OCI-LY1 (cell line): ENCODE measurements at regions not wholly inside any gene's neighbourhood (a gene's known extent, or its start where the extent isn't known, plus 50 kb on each side); places are given as distances from the start of the nearest gene placed in this dataset.

Experiments used
- H2AFZ ChIP-seq: fragments of 200-600 bp; sonication (generic), shearing (Covaris generic); 2 replicates; pipeline ENCODE4 v1.6.0; 2014; ENCODE audit warnings: antibody characterized with exemption, mild to moderate bottlenecking, low read length
- H3F3A ChIP-seq: fragments of 200-600 bp; sonication (generic), shearing (Covaris generic); 2 replicates; pipeline ENCODE4 v1.6.0; 2014; ENCODE audit warnings: mild to moderate bottlenecking, antibody characterized with exemption, low read length, moderate library complexity; ENCODE audit not compliant: insufficient read depth
- H3K27ac ChIP-seq: fragments of 200-600 bp; sonication (generic); 2 replicates; pipeline ENCODE4 v1.5.1; 2014; ENCODE audit warnings: low read length, mixed run types, mild to moderate bottlenecking, low read depth; ENCODE audit not compliant: poor library complexity, severe bottlenecking
- H3K27me3 ChIP-seq: fragments of 200-600 bp; sonication (generic); 2 replicates; pipeline ENCODE4 v1.6.0; 2014; ENCODE audit warnings: antibody characterized with exemption, mild to moderate bottlenecking, low read length, moderate library complexity; ENCODE audit not compliant: insufficient read depth
- H3K36me3 ChIP-seq: fragments of 200-600 bp; sonication (generic); 2 replicates; pipeline ENCODE4 v1.6.1; 2014; ENCODE audit warnings: mild to moderate bottlenecking, antibody characterized with exemption, low read length, moderate library complexity, mixed read lengths; ENCODE audit not compliant: insufficient read depth
- H3K4me1 ChIP-seq: fragments of 200-600 bp; sonication (generic); 2 replicates; pipeline ENCODE4 v1.5.1; 2014; ENCODE audit warnings: mild to moderate bottlenecking, low read length, moderate library complexity; ENCODE audit not compliant: insufficient read depth, severe bottlenecking
- H3K4me2 ChIP-seq: fragments of 200-600 bp; sonication (generic), shearing (Covaris generic); 2 replicates; pipeline ENCODE4 v1.6.1; 2014; ENCODE audit warnings: low read length
- H3K4me3 ChIP-seq: fragments of 200-600 bp; sonication (generic); 2 replicates; pipeline ENCODE4 v1.5.1; 2014; ENCODE audit warnings: low read length, low read depth, mild to moderate bottlenecking, mixed read lengths; ENCODE audit not compliant: poor library complexity, severe bottlenecking
- H3K79me2 ChIP-seq: fragments of 200-600 bp; shearing (Covaris generic); 2 replicates; pipeline ENCODE4 v1.6.1; 2016; ENCODE audit warnings: mixed run types, low read length, mixed read lengths; ENCODE audit not compliant: insufficient read depth
- H3K9ac ChIP-seq: fragments of 200-600 bp; sonication (generic), shearing (Covaris generic); 2 replicates; pipeline ENCODE4 v1.6.1; 2014; ENCODE audit warnings: mild to moderate bottlenecking, low read length, mixed read lengths
- H3K9me2 ChIP-seq: fragments of 200-600 bp; sonication (generic), shearing (Covaris generic); 2 replicates; pipeline ENCODE4 v1.6.1; 2014; ENCODE audit warnings: low read depth, mild to moderate bottlenecking, low read length, mixed read lengths
- H3K9me3 ChIP-seq: fragments of 200-600 bp; shearing (Covaris generic); 2 replicates; pipeline ENCODE4 v1.6.1; 2014; ENCODE audit warnings: low read length, mixed read lengths
- H4K20me1 ChIP-seq: fragments of 200-600 bp; sonication (generic), shearing (Covaris generic); 2 replicates; pipeline ENCODE4 v1.6.0; 2016; ENCODE audit warnings: mild to moderate bottlenecking, low read length; ENCODE audit not compliant: insufficient read depth
- CTCF ChIP-seq: fragments of 200-600 bp; sonication (generic), shearing (Covaris generic); IDR thresholded peaks from 2 replicates; pipeline ENCODE4 v1.5.1; 2017; ENCODE audit warnings: mild to moderate bottlenecking, antibody characterized with exemption, low read length, moderate library complexity, mixed read lengths
- EZH2 ChIP-seq: fragments of 200-600 bp; sonication (generic), shearing (Covaris generic); IDR thresholded peaks from 2 replicates; pipeline ENCODE4 v1.8.0; 2017; ENCODE audit warnings: borderline replicate concordance, mixed run types, mild to moderate bottlenecking, antibody characterized with exemption, low read length, moderate library complexity, mixed read lengths

GRCh38 chr12:130104571-130105106, 57.6 kb upstream of the FZD10 start:
- H3K27me3 ChIP-seq, result no peaks in the 10 kb centered on the region; the same call in 1 of the 2 replicates
- no peak overlapping the region for H2AFZ ChIP-seq

GRCh38 chr12:130109062-130109945, 53.0 kb upstream of the FZD10 start:
- Histone ChIP-seq H3K79me2 (no peaks in the 10 kb centered on the region), H3K9me3 (no peaks in the 10 kb centered on the region), H3K4me3 (no peak overlapping the region)

More at GRCh38 chr12:130104571-130105106, 57.6 kb upstream of the FZD10 start:
- Histone ChIP-seq H3K9me2 (no peaks in the 10 kb centered on the region), H4K20me1 (no peaks in the 10 kb centered on the region), H3K4me1 (no peaks in the 10 kb centered on the region), H3K4me2 (no peak overlapping the region), H3K4me3 (no peak overlapping the region), H3K79me2 (no peaks in the 10 kb centered on the region), H3K9me3 (no peaks in the 10 kb centered on the region), H3F3A (no peaks in the 10 kb centered on the region), H3K27ac (no peak overlapping the region), H3K36me3 (no peaks in the 10 kb centered on the region), H3K9ac (no peak overlapping the region)
- TF ChIP-seq CTCF, result no peak
- TF ChIP-seq EZH2, result no peak

GRCh38 chr12:130110914-130111313, 51.4 kb upstream of the FZD10 start:
- H3K27ac ChIP-seq, result no peak overlapping the region
- no peaks in the 10 kb centered on the region for H3K36me3 ChIP-seq
- no peak overlapping the region for H3K9ac ChIP-seq
- H3K4me2 ChIP-seq, result no peak overlapping the region
- no peak overlapping the region for H2AFZ ChIP-seq
- H3K4me1 ChIP-seq, result no peaks in the 10 kb centered on the region
- TF ChIP-seq CTCF (no peak), EZH2 (no peak)
- no peaks in the 10 kb centered on the region for H3K9me2 ChIP-seq
- peaks cover 5% of the 10 kb centered on the region; the same call in 1 of the 2 replicates for H3K27me3 ChIP-seq
- no peaks in the 10 kb centered on the region for H3K9me3 ChIP-seq
- H3K4me3 ChIP-seq, result no peak overlapping the region
- no peaks in the 10 kb centered on the region for H4K20me1 ChIP-seq
- no peaks in the 10 kb centered on the region for H3F3A ChIP-seq
- H3K79me2 ChIP-seq, result no peaks in the 10 kb centered on the region

More at GRCh38 chr12:130109062-130109945, 53.0 kb upstream of the FZD10 start:
- H3K27ac ChIP-seq, result no peak overlapping the region
- no peaks in the 10 kb centered on the region for H4K20me1 ChIP-seq
- no peaks in the 10 kb centered on the region for H3F3A ChIP-seq
- H3K27me3 ChIP-seq, result no peaks in the 10 kb centered on the region; the same call in 1 of the 2 replicates
- no peaks in the 10 kb centered on the region for H3K4me1 ChIP-seq
- no peak overlapping the region for H2AFZ ChIP-seq
- TF ChIP-seq EZH2, result no peak
- no peak for TF ChIP-seq CTCF
- no peak overlapping the region for H3K4me2 ChIP-seq
- H3K9me2 ChIP-seq, result no peaks in the 10 kb centered on the region
- no peak overlapping the region for H3K9ac ChIP-seq
- no peaks in the 10 kb centered on the region for H3K36me3 ChIP-seq
